ENCODE measurements at regions not wholly inside any gene's neighbourhood (a gene's known extent, or its start where the extent isn't known, plus 50 kb on each side); places are given as distances from the start of the nearest gene placed in this dataset.
"Not testable (repeated sequence)": the region's sequence is repeated elsewhere in the genome, so short reads cannot be mapped to it uniquely, and the experiment has no call there.

- not testable (repeated sequence) for TF ChIP-seq CTCF (conservative IDR thresholded peaks at IDR 0.05 in 1 of 2, IDR thresholded peaks at IDR 0.05 in 1 of 2; ENCODE audit: extremely low read depth in 1 of 2, insufficient read depth in 1 of 2, low read depth in 1 of 2, low read length in 2 of 2); EZH2 (IDR thresholded peaks at IDR 0.05; ENCODE audit: borderline replicate concordance, low read length)
Observed at GRCh38 chr6:137383287-137383686, 110.9 kb downstream of the OLIG3 start.
